ENCODE measurements at regions not wholly inside any gene's neighbourhood (a gene's known extent, or its start where the extent isn't known, plus 50 kb on each side); places are given as distances from the start of the nearest gene placed in this dataset.
"Not testable (repeated sequence)": the region's sequence is repeated elsewhere in the genome, so short reads cannot be mapped to it uniquely, and the experiment has no call there.

DNA sequence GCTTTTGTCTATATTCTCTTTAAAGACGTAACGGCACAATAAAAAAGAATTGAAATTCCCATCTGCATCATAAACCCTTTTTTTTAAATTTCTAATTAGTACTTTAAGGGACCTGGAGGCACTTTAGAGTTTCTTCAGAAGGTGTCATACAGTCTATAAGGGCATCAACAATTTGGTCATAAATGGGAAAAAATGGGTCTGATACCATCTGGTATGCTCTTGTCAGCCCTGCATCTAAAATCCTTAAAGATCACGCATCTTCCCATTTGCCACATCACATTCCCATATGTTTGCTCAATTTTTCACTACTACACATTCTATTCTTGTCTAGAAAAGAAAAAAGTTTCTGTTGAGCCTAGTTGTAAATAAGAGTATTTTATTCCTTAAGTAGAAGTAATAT, 53.8 kb downstream of the COX7C start:
- DNase-seq: no peak

DNA sequence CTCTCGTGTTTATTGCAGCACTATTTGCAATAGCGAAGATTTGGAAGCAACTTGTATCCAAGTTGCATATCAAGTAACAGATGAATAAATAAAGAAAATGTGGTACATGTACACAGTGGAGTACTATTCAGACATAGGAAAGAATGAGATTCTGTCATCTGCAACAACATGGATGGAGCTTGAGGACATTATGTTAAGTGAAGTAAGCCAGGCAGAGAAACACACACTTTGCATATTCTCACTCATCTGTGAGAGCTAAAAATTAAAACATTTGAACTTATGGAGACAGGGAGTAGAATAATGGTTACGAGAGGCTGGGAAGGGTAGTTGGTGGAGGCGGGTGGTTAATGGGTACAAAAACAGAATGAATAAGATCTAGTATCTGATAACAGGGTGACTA, 56.3 kb downstream of the COX7C start:
- DNase-seq: no peak

GRCh38 chr5:86675311-86675710, 57.6 kb downstream of the COX7C start:
- DNase-seq: no peak

DNA sequence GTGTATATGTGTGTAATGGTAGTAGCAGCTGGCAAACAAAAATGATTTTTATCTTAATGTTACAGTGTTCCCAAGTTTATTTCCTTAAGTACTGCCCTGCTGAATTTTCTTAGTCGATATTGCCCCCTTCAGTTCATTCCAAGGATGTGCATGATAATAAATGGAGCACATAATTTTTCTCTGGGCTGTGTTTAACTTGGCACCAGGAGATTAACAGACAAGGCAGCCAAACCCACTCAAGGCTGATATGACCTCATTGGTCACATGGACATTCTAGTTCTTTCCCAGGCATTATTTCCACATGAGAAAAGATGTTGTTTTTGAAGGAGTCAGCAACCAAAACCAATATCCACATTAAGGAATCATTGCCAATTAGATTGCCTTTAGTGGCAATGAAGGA, 61.8 kb downstream of the COX7C start:
- peak; percentile 64 to 83 for DNase-seq

- no peak for DNase-seq
Measured at GRCh38 chr5:86679949-86680348, 62.2 kb downstream of the COX7C start.

- DNase-seq: no peak
Measured at GRCh38 chr5:86684222-86684621, 66.5 kb downstream of the COX7C start.

DNA sequence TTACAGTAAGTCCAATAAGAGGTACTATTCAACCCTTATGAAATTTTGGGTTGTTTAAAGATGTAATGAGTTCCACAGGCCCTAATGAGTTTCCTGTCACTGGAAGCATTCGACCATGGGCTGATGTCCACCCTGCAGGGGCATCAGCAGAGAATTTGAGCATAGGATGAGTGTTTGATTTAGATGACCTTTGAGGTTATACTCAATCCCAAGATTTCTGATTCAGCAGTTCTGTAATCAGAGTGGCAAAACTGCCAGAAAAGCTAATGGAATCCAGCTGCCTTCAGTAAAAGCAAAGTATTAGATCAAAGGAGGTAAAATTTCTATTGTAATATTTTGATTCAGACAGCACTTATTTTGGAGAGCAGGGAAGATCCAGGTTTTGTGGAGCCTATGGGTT, 68.3 kb downstream of the COX7C start:
- DNase-seq: no peak

- no peak for DNase-seq
Measured at GRCh38 chr5:86688406-86688805, 70.7 kb downstream of the COX7C start.

- no peak for DNase-seq
Measured at GRCh38 chr5:86689103-86689729, 71.5 kb downstream of the COX7C start.

GRCh38 chr5:86709157-86709881, 91.6 kb downstream of the COX7C start:
- DNase-seq: no peak

GRCh38 chr5:86716121-86716520, 98.4 kb downstream of the COX7C start:
- DNase-seq: no peak

- not testable (repeated sequence) for DNase-seq
Measured at GRCh38 chr5:86731319-86732117, 113.8 kb downstream of the COX7C start.

DNA sequence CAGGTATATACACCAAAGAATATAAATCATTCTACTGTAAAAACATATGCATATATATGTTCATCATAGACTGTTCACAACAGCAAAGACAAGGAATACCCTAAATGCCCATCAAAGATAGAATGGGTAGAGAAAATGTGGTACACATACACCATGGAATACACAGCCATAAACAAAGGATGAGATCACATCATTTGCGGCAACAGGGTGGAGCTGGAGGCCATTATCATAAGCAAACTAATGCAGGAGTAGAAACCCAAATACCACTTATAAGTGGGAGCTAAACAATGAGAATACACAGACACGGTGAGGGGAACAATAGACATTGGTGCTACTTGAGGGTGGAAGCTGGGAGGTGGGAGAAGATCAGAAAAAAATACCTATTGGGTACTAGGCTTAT, 117.6 kb downstream of the COX7C start:
- no peak for DNase-seq

DNA sequence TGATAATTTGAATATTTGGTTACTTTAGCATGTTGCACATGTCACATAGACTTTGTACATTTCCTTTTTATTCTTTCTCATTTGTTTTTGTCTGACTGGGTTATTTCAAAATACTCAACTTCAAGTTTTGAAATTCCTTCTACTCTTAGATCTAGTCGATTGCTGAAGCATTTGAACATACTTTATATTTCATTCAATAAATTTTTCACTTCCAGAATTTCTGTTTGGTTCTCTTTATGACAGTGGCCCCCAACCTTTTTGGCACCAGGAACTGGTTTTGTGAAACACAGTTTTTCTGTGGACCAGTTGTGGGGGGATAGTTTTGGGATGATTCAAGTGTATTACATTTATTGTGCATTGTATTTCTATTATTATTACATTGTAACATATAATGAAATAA, 119.8 kb downstream of the COX7C start:
- DNase-seq: no peak

- no peak for DNase-seq
Measured at GRCh38 chr5:86748538-86749105, 130.9 kb downstream of the COX7C start.

DNA sequence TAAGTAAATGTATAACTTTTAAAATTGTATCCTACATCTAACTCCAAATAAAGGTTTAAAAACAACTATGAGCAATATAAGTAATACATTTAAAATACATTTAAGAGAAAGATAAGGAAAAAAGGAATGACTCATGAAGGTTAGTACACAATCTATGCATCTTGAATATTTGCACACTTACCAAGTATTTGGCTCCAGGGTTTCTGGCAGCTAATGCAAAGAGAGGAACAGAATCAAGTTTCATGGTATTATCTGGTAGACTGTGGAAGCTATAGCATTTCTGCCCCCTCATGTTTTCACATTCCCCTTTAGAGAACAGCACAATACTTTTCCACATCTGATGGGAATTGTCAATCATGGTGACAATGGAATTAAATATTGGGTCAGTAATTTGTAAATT, 132.1 kb downstream of the COX7C start:
- no peak for DNase-seq

- no peak for DNase-seq
Measured at GRCh38 chr5:86756839-86757238, 139.1 kb downstream of the COX7C start.

GRCh38 chr5:86757824-86758223, 140.1 kb downstream of the COX7C start:
- no peak for DNase-seq

GRCh38 chr5:86760661-86761060, 142.9 kb downstream of the COX7C start:
- no peak for DNase-seq

DNA sequence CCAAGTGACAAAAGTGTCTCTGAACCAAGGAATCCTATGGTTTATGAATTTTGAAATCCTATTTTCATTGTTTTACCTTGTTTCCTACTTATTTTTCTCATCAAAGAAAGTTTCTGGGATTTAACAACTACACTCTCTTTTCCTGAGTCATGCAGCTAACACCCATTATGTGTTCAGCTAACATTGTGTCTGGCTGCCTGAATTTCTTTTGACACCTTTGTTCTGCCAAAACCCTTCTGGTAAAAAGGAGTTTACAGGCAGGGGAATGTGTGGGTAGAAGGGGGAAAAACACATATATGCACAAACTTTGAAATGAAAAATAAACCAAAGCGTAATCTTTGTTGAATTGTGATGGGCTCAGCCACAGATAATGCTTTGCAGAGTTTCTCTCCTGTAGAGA, 146.2 kb downstream of the COX7C start:
- DNase-seq: no peak

- DNase-seq: no peak
Measured at GRCh38 chr5:86765778-86766502, 148.2 kb downstream of the COX7C start.

DNA sequence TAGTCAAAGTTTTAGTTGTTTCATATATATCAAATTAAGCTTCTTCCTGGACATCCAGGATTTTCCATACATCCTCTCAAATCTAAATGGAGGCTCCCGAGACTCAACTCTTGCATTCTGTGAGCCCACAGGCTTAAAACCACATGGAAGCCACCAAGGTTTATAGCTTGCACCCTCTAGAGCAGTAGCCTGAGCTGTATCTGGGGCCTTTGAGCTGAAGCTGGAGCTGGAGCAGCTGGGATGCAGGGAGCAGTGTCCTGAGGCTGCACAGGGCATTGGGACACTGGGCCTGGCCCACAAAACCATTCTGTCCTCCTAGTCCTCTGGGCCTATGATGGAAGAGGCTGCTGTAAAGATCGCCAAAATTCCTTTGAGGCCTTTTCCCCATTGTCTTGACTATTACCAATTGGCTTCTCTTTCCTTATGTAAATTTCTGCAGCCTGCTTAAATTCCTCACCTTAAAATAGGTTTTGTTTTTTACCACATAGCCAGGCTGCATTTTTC, 151.0 kb downstream of the COX7C start:
- no peak for DNase-seq

- no peak for DNase-seq
Measured at GRCh38 chr5:86780018-86780417, 162.3 kb downstream of the COX7C start.

Data from Kasumi-1 (cell line).